ENCODE measurements at regions not wholly inside any gene's neighbourhood (a gene's known extent, or its start where the extent isn't known, plus 50 kb on each side); places are given as distances from the start of the nearest gene placed in this dataset.

GRCh38 chr6:90450268-90450953, 136.5 kb downstream of the MAP3K7 start:
- TF ChIP-seq CTCF (IDR thresholded peaks at IDR 0.05; ENCODE audit: poor library complexity) (no peak), EZH2phosphoT487 (IDR thresholded peaks at IDR 0.05; ENCODE audit: low read depth, severe bottlenecking, unreplicated experiment) (no peak), EZH2 (IDR thresholded peaks at IDR 0.05; ENCODE audit: borderline replicate concordance) (no peak)

Data from hepatocyte (in vitro differentiated cells).